Activated naive CD8-positive, alpha-beta T cell treated with anti-CD3 and anti-CD28 coated beads, Interleukin-2, amount 50 U/mL, for 24 hours (primary cell): ENCODE measurements at regions not wholly inside any gene's neighbourhood (a gene's known extent, or its start where the extent isn't known, plus 50 kb on each side); places are given as distances from the start of the nearest gene placed in this dataset.

Experiments used
- ATAC-seq: fragments of 150-1000 bp; cut with Tn5 transposase; one replicate; pipeline ENCODE4 v1.10.0; 2021
- DNase-seq: peaks from one replicate; pipeline ENCODE4 v3.0.0; 2021
- H3K27ac Mint-ChIP-seq: one replicate; pipeline ENCODE4 v1.8.0; 2021; ENCODE audit warnings: mild to moderate bottlenecking, mixed read lengths
- H3K27me3 Mint-ChIP-seq: one replicate; pipeline ENCODE4 v1.8.0; 2021; ENCODE audit warnings: mixed read lengths
- H3K36me3 Mint-ChIP-seq: one replicate; pipeline ENCODE4 v1.8.0; 2021; ENCODE audit warnings: low read depth, mixed read lengths
- H3K4me1 Mint-ChIP-seq: one replicate; pipeline ENCODE4 v1.8.0; 2021; ENCODE audit warnings: mixed read lengths
- H3K4me3 Mint-ChIP-seq: one replicate; pipeline ENCODE4 v1.8.0; 2021; ENCODE audit warnings: mild to moderate bottlenecking, moderate library complexity, mixed read lengths
- H3K9me3 Mint-ChIP-seq: one replicate; pipeline ENCODE4 v1.8.0; 2021; ENCODE audit warnings: mixed read lengths

- DNase-seq (no peak), ATAC-seq (no peak)
- Mint-ChIP-seq H3K4me3 (peak overlapping the region; percentile 6), H3K27ac (peak overlapping the region; percentile 50), H3K36me3 (peaks cover 16% of the 10 kb centered on the region), H3K9me3 (peaks cover 5% of the 10 kb centered on the region), H3K4me1 (peaks cover 50% of the 10 kb centered on the region), H3K27me3 (no peaks in the 10 kb centered on the region)
These were observed 1106.0 kb downstream of the BCL11B start for GRCh38 chr14:98165976-98166375.

GRCh38 chr14:98167275-98167674 lies 1104.7 kb downstream of the BCL11B start:
- H3K9me3 Mint-ChIP-seq: peaks cover 5% of the 10 kb centered on the region
- no peak for ATAC-seq
- peaks cover 63% of the 10 kb centered on the region for H3K4me1 Mint-ChIP-seq
- no peaks in the 10 kb centered on the region for H3K27me3 Mint-ChIP-seq
- no peak for DNase-seq
- peak overlapping the region; percentile 94 for H3K27ac Mint-ChIP-seq
- H3K36me3 Mint-ChIP-seq: peaks cover 16% of the 10 kb centered on the region
- H3K4me3 Mint-ChIP-seq: peak overlapping the region; percentile 30

- Mint-ChIP-seq H3K36me3 (peaks cover 16% of the 10 kb centered on the region), H3K27me3 (no peaks in the 10 kb centered on the region), H3K4me1 (peaks cover 68% of the 10 kb centered on the region), H3K27ac (peak overlapping the region; percentile 94), H3K4me3 (peak overlapping the region; percentile 41), H3K9me3 (peaks cover 5% of the 10 kb centered on the region)
- DNase-seq: no peak
- no peak for ATAC-seq
These were observed 1104.3 kb downstream of the BCL11B start for GRCh38 chr14:98167705-98168104.

- Mint-ChIP-seq H3K36me3 (peaks cover 16% of the 10 kb centered on the region), H3K27ac (peak overlapping the region; percentile 94), H3K27me3 (no peaks in the 10 kb centered on the region), H3K9me3 (peaks cover 5% of the 10 kb centered on the region), H3K4me3 (peak overlapping the region; percentile 22), H3K4me1 (peaks cover 75% of the 10 kb centered on the region)
- no peak for DNase-seq
- no peak for ATAC-seq
These were observed 1103.6 kb downstream of the BCL11B start for GRCh38 chr14:98168211-98168985.

- ATAC-seq (peak; percentile 62), DNase-seq (no peak)
- peaks cover 80% of the 10 kb centered on the region for H3K4me1 Mint-ChIP-seq
- peak overlapping the region; percentile 94 for H3K27ac Mint-ChIP-seq
- H3K4me3 Mint-ChIP-seq: peak overlapping the region; percentile 21
- peaks cover 5% of the 10 kb centered on the region for H3K9me3 Mint-ChIP-seq
- H3K27me3 Mint-ChIP-seq: no peaks in the 10 kb centered on the region
- H3K36me3 Mint-ChIP-seq: peaks cover 16% of the 10 kb centered on the region
These were observed 1102.8 kb downstream of the BCL11B start for GRCh38 chr14:98169170-98169587.

- no peak for ATAC-seq
- Mint-ChIP-seq H3K27me3 (no peaks in the 10 kb centered on the region), H3K27ac (peak overlapping the region; percentile 81), H3K9me3 (peaks cover 5% of the 10 kb centered on the region), H3K4me1 (peaks cover 94% of the 10 kb centered on the region), H3K36me3 (peaks cover 16% of the 10 kb centered on the region), H3K4me3 (no peak overlapping the region)
- no peak for DNase-seq
These were observed 1101.4 kb downstream of the BCL11B start for GRCh38 chr14:98170575-98170974.

- Mint-ChIP-seq H3K4me1 (peaks cover 96% of the 10 kb centered on the region), H3K9me3 (peaks cover 5% of the 10 kb centered on the region), H3K36me3 (peaks cover 11% of the 10 kb centered on the region), H3K27me3 (no peaks in the 10 kb centered on the region), H3K27ac (peak overlapping the region; percentile 98), H3K4me3 (no peak overlapping the region)
- ATAC-seq (no peak), DNase-seq (no peak)
These were observed 1100.3 kb downstream of the BCL11B start for GRCh38 chr14:98171654-98172053.

GRCh38 chr14:98172243-98172778 lies 1099.7 kb downstream of the BCL11B start:
- H3K27ac Mint-ChIP-seq: peak overlapping the region; percentile 98
- H3K4me3 Mint-ChIP-seq: no peak overlapping the region
- peaks cover 98% of the 10 kb centered on the region for H3K4me1 Mint-ChIP-seq
- ATAC-seq (no peak), DNase-seq (no peak)
- H3K27me3 Mint-ChIP-seq: no peaks in the 10 kb centered on the region
- H3K9me3 Mint-ChIP-seq: peaks cover 5% of the 10 kb centered on the region
- H3K36me3 Mint-ChIP-seq: peaks cover 11% of the 10 kb centered on the region

- H3K9me3 Mint-ChIP-seq: peaks cover 2% of the 10 kb centered on the region
- peak overlapping the region; percentile 43 for H3K4me3 Mint-ChIP-seq
- DNase-seq (no peak), ATAC-seq (no peak)
- H3K27me3 Mint-ChIP-seq: no peaks in the 10 kb centered on the region
- peaks cover 98% of the 10 kb centered on the region for H3K4me1 Mint-ChIP-seq
- H3K36me3 Mint-ChIP-seq: peaks cover 9% of the 10 kb centered on the region
- peak overlapping the region; percentile 98 for H3K27ac Mint-ChIP-seq
These were observed 1098.7 kb downstream of the BCL11B start for GRCh38 chr14:98173305-98173704.

GRCh38 chr14:98174041-98174440 lies 1098.0 kb downstream of the BCL11B start:
- Mint-ChIP-seq H3K9me3 (no peaks in the 10 kb centered on the region), H3K36me3 (peaks cover 2% of the 10 kb centered on the region), H3K4me3 (peak overlapping the region; percentile 16), H3K4me1 (peaks cover 98% of the 10 kb centered on the region), H3K27ac (peak overlapping the region; percentile 98), H3K27me3 (no peaks in the 10 kb centered on the region)
- DNase-seq (no peak), ATAC-seq (peak; percentile 25)

- H3K9me3 Mint-ChIP-seq: no peaks in the 10 kb centered on the region
- H3K27ac Mint-ChIP-seq: peak overlapping the region; percentile 98
- DNase-seq: no peak
- H3K27me3 Mint-ChIP-seq: no peaks in the 10 kb centered on the region
- H3K36me3 Mint-ChIP-seq: no peaks in the 10 kb centered on the region
- H3K4me3 Mint-ChIP-seq: peak overlapping the region; percentile 56
- H3K4me1 Mint-ChIP-seq: peaks cover 100% of the 10 kb centered on the region
- ATAC-seq: no peak
These were observed 1096.6 kb downstream of the BCL11B start for GRCh38 chr14:98175436-98175835.

- peaks cover 98% of the 10 kb centered on the region for H3K4me1 Mint-ChIP-seq
- peak overlapping the region; percentile 98 for H3K27ac Mint-ChIP-seq
These were observed 1096.1 kb downstream of the BCL11B start for GRCh38 chr14:98175881-98176280.

GRCh38 chr14:98176892-98177291 lies 1095.1 kb downstream of the BCL11B start:
- Mint-ChIP-seq H3K4me3 (peak overlapping the region; percentile 65), H3K27ac (peak overlapping the region; percentile 98), H3K36me3 (no peaks in the 10 kb centered on the region), H3K9me3 (no peaks in the 10 kb centered on the region), H3K4me1 (peaks cover 98% of the 10 kb centered on the region), H3K27me3 (no peaks in the 10 kb centered on the region)
- ATAC-seq: peak; percentile 21
- no peak for DNase-seq

More at GRCh38 chr14:98175881-98176280, 1096.1 kb downstream of the BCL11B start:
- H3K36me3 Mint-ChIP-seq: no peaks in the 10 kb centered on the region
- peak overlapping the region; percentile 56 for H3K4me3 Mint-ChIP-seq
- DNase-seq (no peak), ATAC-seq (no peak)
- no peaks in the 10 kb centered on the region for H3K9me3 Mint-ChIP-seq
- no peaks in the 10 kb centered on the region for H3K27me3 Mint-ChIP-seq

GRCh38 chr14:98177551-98177950 lies 1094.4 kb downstream of the BCL11B start:
- Mint-ChIP-seq H3K4me1 (peaks cover 98% of the 10 kb centered on the region), H3K27ac (peak overlapping the region; percentile 98), H3K27me3 (no peaks in the 10 kb centered on the region), H3K9me3 (no peaks in the 10 kb centered on the region), H3K36me3 (no peaks in the 10 kb centered on the region), H3K4me3 (peak overlapping the region; percentile 65)
- ATAC-seq (peak; percentile 79), DNase-seq (peak; percentile 70)

GRCh38 chr14:98181241-98181640 lies 1090.8 kb downstream of the BCL11B start:
- H3K27me3 Mint-ChIP-seq: no peaks in the 10 kb centered on the region
- H3K4me1 Mint-ChIP-seq: peaks cover 98% of the 10 kb centered on the region
- peak overlapping the region; percentile 98 for H3K27ac Mint-ChIP-seq
- H3K9me3 Mint-ChIP-seq: peaks cover 4% of the 10 kb centered on the region
- DNase-seq (no peak), ATAC-seq (no peak)
- peaks cover 3% of the 10 kb centered on the region for H3K36me3 Mint-ChIP-seq
- peak overlapping the region; percentile 18 for H3K4me3 Mint-ChIP-seq
